ENCODE measurements at regions not wholly inside any gene's neighbourhood (a gene's known extent, or its start where the extent isn't known, plus 50 kb on each side); places are given as distances from the start of the nearest gene placed in this dataset.

DNA sequence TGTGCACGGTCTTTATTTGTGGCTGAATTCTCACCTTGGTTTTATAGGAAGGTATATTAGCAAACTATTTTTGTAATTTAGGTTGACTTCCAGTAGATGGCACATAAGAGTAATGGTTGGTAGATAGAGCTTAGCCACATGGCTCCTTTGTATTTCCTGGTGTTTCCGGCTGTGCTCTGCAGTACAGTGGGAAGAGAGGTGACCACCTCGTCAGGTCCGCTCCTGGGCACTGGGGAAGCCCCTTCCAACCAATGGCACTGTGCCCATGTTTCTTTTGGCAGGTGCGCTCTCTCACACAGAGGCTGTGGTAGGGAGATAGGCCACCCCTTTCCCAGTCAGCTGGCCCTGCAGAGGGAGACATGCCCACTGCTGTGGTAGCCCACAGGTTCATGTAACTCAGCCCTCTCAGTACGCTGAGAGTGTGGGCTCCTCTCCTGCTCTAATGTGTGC lies 74.3 kb upstream of the ATP12A start:
- no peak overlapping the region for H3K27ac ChIP-seq (ENCODE audit: low read depth, low read length, poor library complexity, severe bottlenecking)
- no peaks in the 10 kb centered on the region for H3K27me3 ChIP-seq (ENCODE audit: insufficient read depth, low read length)
- H3K4me2 ChIP-seq (ENCODE audit: low read length): no peak overlapping the region
- no peaks in the 10 kb centered on the region for H3K4me1 ChIP-seq (ENCODE audit: insufficient read depth, low read length, severe bottlenecking)
- no peaks in the 10 kb centered on the region for H4K20me1 ChIP-seq (ENCODE audit: insufficient read depth, low read length)
- H3K79me2 ChIP-seq (ENCODE audit: insufficient read depth, low read length): no peaks in the 10 kb centered on the region
- H2AFZ ChIP-seq (ENCODE audit: low read length): no peak overlapping the region
- no peak overlapping the region for H3K4me3 ChIP-seq (ENCODE audit: low read depth, low read length, poor library complexity, severe bottlenecking)
- no peak overlapping the region for H3K9ac ChIP-seq (ENCODE audit: low read length)
- no peaks in the 10 kb centered on the region for H3K9me3 ChIP-seq (ENCODE audit: low read length)
- TF ChIP-seq EZH2 (IDR thresholded peaks at IDR 0.05; ENCODE audit: borderline replicate concordance, low read length): no peak
- TF ChIP-seq, protein P1, sequence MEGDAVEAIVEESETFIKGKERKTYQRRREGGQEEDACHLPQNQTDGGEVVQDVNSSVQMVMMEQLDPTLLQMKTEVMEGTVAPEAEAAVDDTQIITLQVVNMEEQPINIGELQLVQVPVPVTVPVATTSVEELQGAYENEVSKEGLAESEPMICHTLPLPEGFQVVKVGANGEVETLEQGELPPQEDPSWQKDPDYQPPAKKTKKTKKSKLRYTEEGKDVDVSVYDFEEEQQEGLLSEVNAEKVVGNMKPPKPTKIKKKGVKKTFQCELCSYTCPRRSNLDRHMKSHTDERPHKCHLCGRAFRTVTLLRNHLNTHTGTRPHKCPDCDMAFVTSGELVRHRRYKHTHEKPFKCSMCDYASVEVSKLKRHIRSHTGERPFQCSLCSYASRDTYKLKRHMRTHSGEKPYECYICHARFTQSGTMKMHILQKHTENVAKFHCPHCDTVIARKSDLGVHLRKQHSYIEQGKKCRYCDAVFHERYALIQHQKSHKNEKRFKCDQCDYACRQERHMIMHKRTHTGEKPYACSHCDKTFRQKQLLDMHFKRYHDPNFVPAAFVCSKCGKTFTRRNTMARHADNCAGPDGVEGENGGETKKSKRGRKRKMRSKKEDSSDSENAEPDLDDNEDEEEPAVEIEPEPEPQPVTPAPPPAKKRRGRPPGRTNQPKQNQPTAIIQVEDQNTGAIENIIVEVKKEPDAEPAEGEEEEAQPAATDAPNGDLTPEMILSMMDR (IDR thresholded peaks at IDR 0.05; ENCODE audit: low read length): no peak
- H3K9me2 ChIP-seq (ENCODE audit: low read depth, low read length): no peaks in the 10 kb centered on the region
- H3F3A ChIP-seq (ENCODE audit: insufficient read depth, low read length): no peaks in the 10 kb centered on the region
- no peaks in the 10 kb centered on the region for H3K36me3 ChIP-seq (ENCODE audit: insufficient read depth, low read length)

DNA sequence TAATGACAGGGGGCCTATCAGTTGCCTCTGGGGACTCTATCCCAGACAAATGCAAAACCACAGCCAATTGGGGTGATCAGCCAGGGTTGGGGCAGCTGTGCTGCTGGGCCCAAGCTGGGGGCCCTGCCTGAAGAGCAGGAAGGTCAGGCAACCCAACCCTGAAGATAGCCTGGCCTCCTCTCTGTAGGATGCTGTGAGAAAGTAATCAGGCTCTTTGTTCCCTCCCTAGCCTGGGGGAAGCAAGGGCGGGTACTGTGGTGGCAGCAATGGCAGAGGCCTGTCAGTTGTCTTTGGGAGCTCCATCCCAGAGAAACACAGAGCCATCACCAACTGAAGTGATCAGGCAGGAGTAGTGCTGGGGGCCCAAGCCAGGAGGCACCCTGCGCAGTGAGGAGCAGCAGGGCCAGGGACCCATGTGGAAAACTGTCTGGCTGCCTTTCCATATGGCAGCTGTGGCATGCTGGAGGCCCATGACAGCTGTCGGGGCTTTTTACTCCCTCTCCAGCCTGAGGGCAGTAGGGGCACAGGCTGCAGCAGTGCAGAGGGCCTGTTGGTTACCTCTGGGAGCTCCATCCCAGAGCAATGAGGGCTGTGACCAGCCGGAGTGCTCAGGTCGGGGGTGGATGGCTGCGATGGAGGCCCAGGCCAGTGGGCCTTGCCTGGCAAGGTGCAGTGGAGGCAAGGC lies 73.6 kb upstream of the ATP12A start:
- Histone ChIP-seq H3K9me3 (ENCODE audit: low read length) (no peaks in the 10 kb centered on the region), H3K9me2 (ENCODE audit: low read depth, low read length) (no peaks in the 10 kb centered on the region), H3K36me3 (ENCODE audit: insufficient read depth, low read length) (no peaks in the 10 kb centered on the region), H3K4me2 (ENCODE audit: low read length) (no peak overlapping the region), H3K4me3 (ENCODE audit: low read depth, low read length, poor library complexity, severe bottlenecking) (no peak overlapping the region), H3K79me2 (ENCODE audit: insufficient read depth, low read length) (no peaks in the 10 kb centered on the region), H3K4me1 (ENCODE audit: insufficient read depth, low read length, severe bottlenecking) (no peaks in the 10 kb centered on the region), H3K9ac (ENCODE audit: low read length) (no peak overlapping the region), H2AFZ (ENCODE audit: low read length) (no peak overlapping the region), H3K27me3 (ENCODE audit: insufficient read depth, low read length) (no peaks in the 10 kb centered on the region), H4K20me1 (ENCODE audit: insufficient read depth, low read length) (no peaks in the 10 kb centered on the region), H3K27ac (ENCODE audit: low read depth, low read length, poor library complexity, severe bottlenecking) (no peak overlapping the region), H3F3A (ENCODE audit: insufficient read depth, low read length) (no peaks in the 10 kb centered on the region)
- TF ChIP-seq, protein P1 (IDR thresholded peaks at IDR 0.05; ENCODE audit: low read length): no peak
- no peak for TF ChIP-seq EZH2 (IDR thresholded peaks at IDR 0.05; ENCODE audit: borderline replicate concordance, low read length)

DNA sequence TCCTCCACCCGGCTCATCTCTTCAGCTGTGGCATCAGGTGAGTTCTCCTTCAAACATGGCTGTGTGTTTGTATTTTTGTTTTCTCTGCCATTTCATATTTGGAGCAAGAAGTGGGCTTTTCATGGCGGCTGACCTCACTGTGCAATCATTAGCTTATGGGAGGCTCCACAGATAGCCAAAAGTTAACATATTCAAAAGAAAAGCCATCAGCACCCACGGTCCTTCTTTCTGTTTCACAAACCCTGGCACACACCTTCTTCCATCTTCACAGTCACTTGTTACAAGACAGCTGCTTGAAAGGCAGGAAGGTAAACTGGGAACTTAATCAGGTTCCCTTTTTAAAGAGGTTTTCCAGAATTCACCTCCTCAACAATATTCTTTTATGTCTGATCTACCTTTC lies 69.3 kb upstream of the ATP12A start:
- Histone ChIP-seq H3K4me1 (ENCODE audit: insufficient read depth, low read length, severe bottlenecking) (no peaks in the 10 kb centered on the region), H3K9me2 (ENCODE audit: low read depth, low read length) (no peaks in the 10 kb centered on the region), H4K20me1 (ENCODE audit: insufficient read depth, low read length) (no peaks in the 10 kb centered on the region), H3K4me2 (ENCODE audit: low read length) (no peak overlapping the region), H3K9me3 (ENCODE audit: low read length) (no peaks in the 10 kb centered on the region), H3K9ac (ENCODE audit: low read length) (no peak overlapping the region), H3K36me3 (ENCODE audit: insufficient read depth, low read length) (no peaks in the 10 kb centered on the region), H3F3A (ENCODE audit: insufficient read depth, low read length) (no peaks in the 10 kb centered on the region), H3K27me3 (ENCODE audit: insufficient read depth, low read length) (no peaks in the 10 kb centered on the region), H2AFZ (ENCODE audit: low read length) (no peak overlapping the region), H3K4me3 (ENCODE audit: low read depth, low read length, poor library complexity, severe bottlenecking) (no peak overlapping the region), H3K79me2 (ENCODE audit: insufficient read depth, low read length) (no peaks in the 10 kb centered on the region), H3K27ac (ENCODE audit: low read depth, low read length, poor library complexity, severe bottlenecking) (no peak overlapping the region)
- no peak for TF ChIP-seq EZH2 (IDR thresholded peaks at IDR 0.05; ENCODE audit: borderline replicate concordance, low read length)
- TF ChIP-seq, protein P1 (IDR thresholded peaks at IDR 0.05; ENCODE audit: low read length): no peak
